ENCODE measurements at regions not wholly inside any gene's neighbourhood (a gene's known extent, or its start where the extent isn't known, plus 50 kb on each side); places are given as distances from the start of the nearest gene placed in this dataset.

GRCh38 chr11:21931436-21932101 lies 261.3 kb upstream of the ANO5 start:
- Histone ChIP-seq H3K4me3 (no peak overlapping the region), H3K4me1 (no peaks in the 10 kb centered on the region)

GRCh38 chr11:21933095-21933494 lies 259.8 kb upstream of the ANO5 start:
- Histone ChIP-seq H3K4me3 (no peak overlapping the region), H3K27me3 (no peaks in the 10 kb centered on the region), H3K4me1 (no peaks in the 10 kb centered on the region), H3K9me3 (no peaks in the 10 kb centered on the region), H3K27ac (no peak overlapping the region), H3K36me3 (no peaks in the 10 kb centered on the region)
- in situ Hi-C loops (cut with MboI; ENCODE audit: low sequenced_read_pairs in 4 of 4) (loop anchor here in 1 of 4 donors (5.0 kb wide), 1 partner anchor 199 kb away; no protein-coding TSS in a partner anchor), intact Hi-C loops (cut with DNase I; ENCODE audit: low total_unique reads) (loop anchor here (1.0 kb wide), 1 partner anchor 197 kb away; no protein-coding TSS in a partner anchor)
- TF ChIP-seq CTCF (IDR thresholded peaks at IDR 0.05 in 4 of 5, conservative IDR thresholded peaks at IDR 0.05 in 1 of 5) (peak in 2 of 5 experiments; percentile 36 to 50), POLR2A (IDR thresholded peaks at IDR 0.05) (no peak)
- no peak for ATAC-seq
- no peak for DNase-seq

More at GRCh38 chr11:21931436-21932101, 261.3 kb upstream of the ANO5 start:
- ATAC-seq (no peak), DNase-seq (no peak)
- Histone ChIP-seq H3K27ac (no peak overlapping the region), H3K9me3 (no peaks in the 10 kb centered on the region), H3K27me3 (no peaks in the 10 kb centered on the region), H3K36me3 (no peaks in the 10 kb centered on the region)
- TF ChIP-seq CTCF (IDR thresholded peaks at IDR 0.05 in 4 of 5, conservative IDR thresholded peaks at IDR 0.05 in 1 of 5) (no peak), POLR2A (IDR thresholded peaks at IDR 0.05) (no peak)
- in situ Hi-C loops (cut with MboI; ENCODE audit: low sequenced_read_pairs in 4 of 4) (loop anchor here in 1 of 4 donors (5.0 kb wide), 1 partner anchor 201 kb away; no protein-coding TSS in a partner anchor), intact Hi-C loops (cut with DNase I; ENCODE audit: low total_unique reads) (no loop called here)

GRCh38 chr11:21944577-21944976 lies 248.3 kb upstream of the ANO5 start:
- TF ChIP-seq POLR2A (IDR thresholded peaks at IDR 0.05) (no peak), CTCF (IDR thresholded peaks at IDR 0.05 in 4 of 5, conservative IDR thresholded peaks at IDR 0.05 in 1 of 5) (no peak)
- no peak for DNase-seq
- Histone ChIP-seq H3K27ac (no peak overlapping the region), H3K4me3 (no peak overlapping the region), H3K27me3 (no peaks in the 10 kb centered on the region), H3K9me3 (no peaks in the 10 kb centered on the region), H3K4me1 (no peaks in the 10 kb centered on the region), H3K36me3 (no peaks in the 10 kb centered on the region)
- ATAC-seq = no peak
- in situ Hi-C loops (cut with MboI; ENCODE audit: low sequenced_read_pairs in 4 of 4) (no loop called here), intact Hi-C loops (cut with DNase I; ENCODE audit: low total_unique reads) (no loop called here)

- DNase-seq = no peak
- H3K4me1 ChIP-seq = no peaks in the 10 kb centered on the region
- ATAC-seq = no peak
- in situ Hi-C loops (cut with MboI; ENCODE audit: low sequenced_read_pairs in 4 of 4) (no loop called here), intact Hi-C loops (cut with DNase I; ENCODE audit: low total_unique reads) (no loop called here)
- H3K27ac ChIP-seq = no peak overlapping the region
- TF ChIP-seq POLR2A (IDR thresholded peaks at IDR 0.05) (no peak), CTCF (IDR thresholded peaks at IDR 0.05 in 4 of 5, conservative IDR thresholded peaks at IDR 0.05 in 1 of 5) (no peak)
- H3K4me3 ChIP-seq = no peak overlapping the region
- no peaks in the 10 kb centered on the region for H3K9me3 ChIP-seq
- H3K36me3 ChIP-seq = no peaks in the 10 kb centered on the region
- H3K27me3 ChIP-seq = no peaks in the 10 kb centered on the region
These were observed 244.0 kb upstream of the ANO5 start for GRCh38 chr11:21948876-21949275.

Measured in gastrocnemius medialis (tissue), 4 donors.